GM20431 (cell line): ENCODE measurements at regions not wholly inside any gene's neighbourhood (a gene's known extent, or its start where the extent isn't known, plus 50 kb on each side); places are given as distances from the start of the nearest gene placed in this dataset.

ENCODE experiments used
- in situ Hi-C: fragments of 300-500 bp; cut with MseI, MboI; formaldehyde crosslinking; loops from one replicate; pipeline ENCODE4 v1.15.0; 2020; ENCODE audit warnings: low sequenced_read_pairs; ENCODE audit not compliant: unreplicated experiment

- in situ Hi-C loops, result no loop called here
Measured at GRCh38 chr9:73536403-73536802, 384.7 kb downstream of the ANXA1 start.

DNA sequence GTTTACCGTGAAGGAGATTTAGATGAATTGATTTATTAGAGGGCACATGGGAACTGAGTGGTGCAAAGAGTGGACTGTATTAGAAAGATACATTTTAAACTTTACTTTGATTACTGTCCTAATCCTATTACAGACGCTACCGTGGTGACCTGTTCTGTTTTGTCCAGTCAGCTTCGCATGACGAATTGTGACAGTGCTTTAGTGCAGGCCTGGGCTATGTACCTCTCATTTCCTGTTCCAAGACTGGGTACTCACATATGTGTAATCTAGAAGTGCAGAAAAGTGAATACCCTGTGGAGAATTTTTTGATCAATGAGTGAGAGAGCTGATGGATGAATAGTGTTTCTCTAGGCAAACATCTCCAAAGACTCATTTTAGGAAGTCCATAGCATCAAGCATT lies 385.9 kb downstream of the ANXA1 start:
- in situ Hi-C loops, result no loop called here

DNA sequence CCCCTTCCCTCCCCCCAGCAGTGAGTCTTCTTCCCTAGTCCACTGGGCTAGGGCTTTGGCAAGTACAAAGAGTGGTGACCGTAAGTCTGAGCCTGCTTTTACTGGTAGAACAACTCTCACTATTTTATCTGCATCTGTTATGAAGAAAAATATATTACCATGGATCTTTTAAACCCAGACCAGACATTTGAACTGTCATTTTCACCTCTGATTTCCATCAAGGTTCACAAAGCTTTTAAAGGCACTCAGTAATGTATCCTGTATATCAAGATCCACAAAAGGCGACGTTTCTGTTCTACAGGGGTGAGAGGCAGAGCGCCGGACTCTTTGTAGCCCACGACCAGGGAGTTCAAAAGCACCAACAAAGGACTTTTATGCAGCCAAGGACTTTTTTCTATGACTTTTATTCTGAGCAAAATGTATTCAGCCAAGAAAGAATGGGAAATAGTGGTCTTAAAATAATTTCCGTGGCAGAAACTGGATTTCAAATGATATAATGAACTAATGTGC lies 388.3 kb downstream of the ANXA1 start:
- in situ Hi-C loops, result no loop called here

DNA sequence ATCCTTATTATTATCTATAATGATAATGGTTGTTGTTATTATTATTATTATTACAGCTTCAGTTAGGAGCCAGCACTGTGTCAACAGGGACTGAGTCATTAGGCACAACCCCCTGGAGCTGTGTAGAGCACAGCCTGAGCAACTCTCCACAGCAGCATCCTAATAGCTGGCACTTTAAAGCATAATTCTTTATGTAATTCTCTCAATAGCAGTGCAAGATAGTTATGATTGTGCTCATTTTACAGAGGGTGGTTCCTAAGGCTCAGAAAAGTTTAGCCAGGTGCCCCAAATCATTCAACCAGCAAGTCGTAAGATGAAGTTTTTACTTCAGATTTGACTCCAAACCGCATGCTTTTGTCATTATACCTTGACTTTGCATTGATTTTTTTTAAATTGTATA lies 390.3 kb downstream of the ANXA1 start:
- in situ Hi-C loops, result no loop called here

DNA sequence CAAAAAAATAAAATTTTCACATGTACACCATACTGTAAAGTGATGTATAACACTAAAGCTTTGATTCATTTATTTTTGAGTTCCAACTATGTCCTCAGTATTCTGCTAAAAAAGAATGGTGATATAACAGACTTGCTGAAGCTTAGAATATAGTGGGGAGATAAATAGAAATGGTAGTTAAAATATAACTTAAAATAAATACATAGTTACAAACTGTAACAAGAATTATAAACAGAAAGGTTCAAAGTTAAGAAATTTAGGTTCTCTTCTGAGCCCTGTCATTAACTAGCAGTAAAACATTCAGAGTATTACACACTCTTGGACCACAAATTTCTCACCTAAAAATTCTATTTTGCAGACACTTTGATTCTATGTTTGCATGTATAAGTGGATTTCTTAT lies 392.1 kb downstream of the ANXA1 start:
- in situ Hi-C loops, result no loop called here

DNA sequence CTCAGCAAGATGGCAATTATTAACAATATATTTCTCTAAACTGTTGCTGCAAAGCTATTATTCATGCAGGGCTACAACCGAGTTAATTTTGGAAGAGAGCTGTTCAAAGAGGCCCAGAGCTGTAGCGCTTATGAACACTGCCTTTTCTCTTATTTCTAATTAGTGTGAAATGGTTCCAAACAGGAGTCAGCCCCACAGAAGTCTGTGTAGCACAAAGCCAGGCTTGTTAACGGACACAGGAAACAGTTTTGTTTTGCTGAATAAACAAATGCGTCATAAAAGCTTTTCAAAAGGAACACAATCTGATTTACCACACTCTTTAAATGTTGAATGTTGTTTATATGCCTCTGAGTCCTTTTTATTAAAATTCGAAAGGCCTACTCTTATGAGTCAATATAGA lies 396.5 kb downstream of the ANXA1 start:
- in situ Hi-C loops, result no loop called here

- in situ Hi-C loops, result no loop called here
Measured at GRCh38 chr9:73549991-73550390, 398.3 kb downstream of the ANXA1 start.

DNA sequence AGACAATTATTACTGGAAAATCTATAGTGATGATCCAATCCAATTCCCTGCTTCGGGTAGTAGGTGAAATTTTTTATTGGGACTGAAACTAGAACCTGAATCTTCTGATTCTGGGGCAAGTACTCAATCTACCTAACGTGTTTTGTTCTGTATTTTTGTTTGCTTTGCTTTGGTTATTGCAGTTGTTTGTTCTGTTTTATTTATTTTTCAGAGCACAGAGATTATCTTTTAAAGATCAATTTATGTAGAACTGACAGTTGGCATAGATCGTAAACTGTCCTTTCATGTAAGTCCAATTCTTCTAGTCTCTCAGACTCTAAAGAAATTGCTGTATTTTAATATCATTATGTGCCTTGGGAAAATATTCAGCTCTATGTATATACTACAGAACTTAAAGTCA lies 401.6 kb downstream of the ANXA1 start:
- in situ Hi-C loops, result no loop called here

DNA sequence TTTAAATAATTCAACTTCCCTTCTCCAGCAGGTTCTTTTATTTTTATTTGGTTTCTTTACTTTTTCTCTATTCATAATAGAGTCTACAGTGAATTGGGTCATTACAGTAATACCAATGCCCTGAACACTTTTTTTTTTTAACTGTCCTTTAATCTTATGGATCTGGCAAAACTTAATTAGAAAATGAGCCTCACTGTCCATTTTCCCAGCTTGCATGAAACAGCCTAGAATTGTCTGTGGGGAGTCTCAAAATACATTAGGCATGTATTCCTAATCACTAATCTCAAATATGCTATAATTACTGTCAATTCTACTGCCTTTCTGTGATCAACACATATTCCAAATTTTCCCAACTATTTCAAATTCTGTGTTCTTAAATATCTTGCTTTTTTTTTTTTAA lies 406.8 kb downstream of the ANXA1 start:
- in situ Hi-C loops, result no loop called here

- in situ Hi-C loops, result no loop called here
Measured at GRCh38 chr9:73565026-73565425, 413.4 kb downstream of the ANXA1 start.

DNA sequence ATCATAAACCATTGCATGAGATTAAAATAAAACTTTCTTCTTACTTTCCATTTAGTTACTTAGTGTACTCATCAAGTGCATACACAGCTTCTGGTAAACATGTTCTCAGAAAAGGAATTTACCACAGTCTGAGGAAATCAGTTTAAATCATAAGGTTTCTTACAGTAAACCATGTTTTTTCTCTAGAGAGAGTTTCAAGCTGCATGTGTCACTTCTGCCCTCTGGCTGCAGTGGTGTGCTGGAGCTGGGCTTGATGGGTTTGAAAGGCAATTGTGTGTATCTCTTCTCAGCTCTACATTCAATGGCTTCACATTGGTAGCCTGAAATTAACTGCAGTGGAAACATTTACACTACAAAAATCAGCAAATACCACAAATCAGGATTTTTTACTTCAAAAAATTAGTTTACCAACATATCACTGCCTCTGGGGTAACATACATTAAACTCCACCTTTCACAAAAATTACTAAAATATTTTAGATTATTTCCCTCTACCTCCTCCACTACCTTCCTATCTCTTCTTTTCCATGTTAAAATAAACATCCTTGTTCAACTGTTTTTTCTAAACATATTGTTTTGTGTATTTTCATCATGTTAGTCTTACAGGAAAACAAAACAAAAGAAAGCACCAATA lies 414.3 kb downstream of the ANXA1 start:
- in situ Hi-C loops, result no loop called here

DNA sequence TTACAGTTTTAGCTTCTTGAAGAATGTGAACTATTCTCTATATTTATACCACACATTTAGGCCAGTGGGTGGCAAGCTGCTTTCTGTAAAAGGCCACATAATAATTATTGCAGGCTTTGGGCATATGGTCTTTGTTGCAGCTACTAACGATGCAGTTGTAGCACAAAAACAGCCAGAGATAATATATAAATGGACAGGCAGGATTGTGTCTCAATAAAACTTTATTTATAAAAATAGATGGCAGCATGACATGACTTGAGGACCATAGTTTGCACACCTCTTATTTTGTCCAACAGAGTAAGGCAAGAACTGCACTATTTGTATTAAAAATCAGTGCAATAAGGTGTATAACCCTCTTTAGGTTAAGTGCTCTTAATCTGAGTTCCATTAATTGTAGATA lies 415.0 kb downstream of the ANXA1 start:
- in situ Hi-C loops, result no loop called here

GRCh38 chr9:73573235-73573634 lies 421.6 kb downstream of the ANXA1 start:
- in situ Hi-C loops, result no loop called here

- in situ Hi-C loops, result no loop called here
Measured at GRCh38 chr9:73575101-73576060, 423.7 kb downstream of the ANXA1 start.

- in situ Hi-C loops, result no loop called here
Measured at GRCh38 chr9:73577848-73578247, 426.2 kb downstream of the ANXA1 start.

GRCh38 chr9:73579823-73580222 lies 428.2 kb downstream of the ANXA1 start:
- in situ Hi-C loops, result no loop called here

GRCh38 chr9:73583576-73583975 lies 431.9 kb downstream of the ANXA1 start:
- in situ Hi-C loops, result no loop called here

- in situ Hi-C loops, result no loop called here
Measured at GRCh38 chr9:73595036-73595545, 443.4 kb downstream of the ANXA1 start.

DNA sequence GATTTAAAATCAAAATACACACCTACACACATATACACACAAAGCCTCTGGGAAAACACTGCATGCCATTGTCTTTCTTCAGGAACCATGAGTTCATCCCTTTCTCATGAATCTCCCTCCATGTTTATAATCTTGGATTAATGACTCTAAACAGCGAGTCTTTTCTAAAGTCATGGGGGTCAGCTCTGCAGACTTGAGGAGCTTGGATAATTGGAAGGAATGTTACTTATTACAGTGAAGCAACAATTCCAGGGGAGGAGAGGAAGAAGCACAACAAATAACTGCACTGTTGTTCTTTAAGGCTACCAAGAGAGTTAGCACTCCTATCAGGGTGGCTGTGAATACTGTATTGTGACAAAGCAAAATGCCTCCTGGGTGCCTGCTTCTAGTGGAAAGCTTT lies 444.7 kb downstream of the ANXA1 start:
- in situ Hi-C loops, result no loop called here

DNA sequence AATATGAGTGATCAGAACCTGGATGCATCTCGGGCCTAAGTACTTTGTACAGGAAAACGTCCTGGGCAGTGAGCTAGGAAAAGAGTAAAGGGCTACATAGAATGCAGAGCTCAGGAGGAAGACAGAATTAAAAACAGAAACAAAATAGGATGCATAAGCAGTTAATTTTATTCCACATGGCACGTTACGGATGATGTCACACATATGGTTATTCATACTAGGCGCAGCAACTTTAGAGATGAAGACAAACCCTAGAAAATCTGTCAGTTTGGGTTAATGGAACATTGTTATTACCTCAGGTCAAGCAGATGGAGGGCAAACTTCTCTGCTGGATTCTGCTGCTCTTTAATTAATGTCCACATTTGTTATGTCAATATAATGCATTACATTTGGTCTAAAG lies 445.4 kb downstream of the ANXA1 start:
- in situ Hi-C loops, result no loop called here

DNA sequence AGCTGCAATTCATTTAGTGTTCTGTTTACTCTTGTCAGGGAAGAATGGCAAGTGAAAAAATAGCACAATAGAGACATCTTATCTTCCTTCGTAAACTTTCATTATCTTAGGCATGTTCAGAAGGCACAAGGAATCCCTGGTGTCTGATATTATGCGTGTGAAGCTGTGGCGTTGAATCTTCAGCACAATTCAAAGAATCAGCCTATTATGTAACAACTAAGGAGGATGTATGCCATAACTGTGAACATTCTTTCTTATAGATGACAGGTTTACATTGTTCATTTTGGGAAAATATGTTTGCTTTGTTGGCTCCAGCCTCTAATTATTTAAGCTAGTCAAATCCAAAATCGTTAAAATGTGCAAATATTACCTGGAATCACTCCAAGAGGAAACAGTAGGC lies 446.1 kb downstream of the ANXA1 start:
- in situ Hi-C loops, result no loop called here
